Neural cell (in vitro differentiated cells): ENCODE measurements at regions not wholly inside any gene's neighbourhood (a gene's known extent, or its start where the extent isn't known, plus 50 kb on each side); places are given as distances from the start of the nearest gene placed in this dataset.

ENCODE experiments used
- H2AFZ ChIP-seq: fragments of 200-600, 300-800 bp; sonication (generic), shearing (Covaris generic); 2 replicates; pipeline ENCODE4 v1.6.0; 2014; ENCODE audit warnings: low read depth, mild to moderate bottlenecking, antibody characterized with exemption, low read length, moderate library complexity
- H3F3A ChIP-seq: fragments of 200-600 bp; shearing (Covaris generic); 2 replicates; pipeline ENCODE4 v1.6.1; 2016; ENCODE audit warnings: mild to moderate bottlenecking, moderate library complexity, mixed read lengths, antibody characterized with exemption, low read length; ENCODE audit not compliant: insufficient read depth, poor library complexity, severe bottlenecking
- H3K27ac ChIP-seq: fragments of 200-600, 300-800 bp; sonication (generic), shearing (Covaris generic); 2 replicates; pipeline ENCODE4 v1.5.1; 2014; ENCODE audit warnings: mild to moderate bottlenecking, low read length, moderate library complexity
- H3K27me3 ChIP-seq: fragments of 300-800, 200-600 bp; sonication (generic), shearing (Covaris generic); 2 replicates; pipeline ENCODE4 v1.6.0; 2014; ENCODE audit warnings: mild to moderate bottlenecking, low read depth, low read length, moderate library complexity; ENCODE audit not compliant: insufficient read depth
- H3K36me3 ChIP-seq: fragments of 300-800, 200-600 bp; sonication (generic), shearing (Covaris generic); 2 replicates; pipeline ENCODE4 v1.5.1; 2014; ENCODE audit warnings: mild to moderate bottlenecking, antibody characterized with exemption, low read length, moderate library complexity; ENCODE audit not compliant: insufficient read depth
- H3K4me2 ChIP-seq: fragments of 300-800, 200-600 bp; sonication (generic), shearing (Covaris generic); 2 replicates; pipeline ENCODE4 v1.6.0; 2014; ENCODE audit warnings: mild to moderate bottlenecking, low read length
- H3K4me3 ChIP-seq: fragments of 300-800, 200-600 bp; sonication (generic), shearing (Covaris generic); 2 replicates; pipeline ENCODE4 v1.5.1; 2014; ENCODE audit warnings: mild to moderate bottlenecking, low read length, moderate library complexity
- H3K79me2 ChIP-seq: fragments of 200-600 bp; shearing (Covaris generic); replicated peaks from 2 replicates; pipeline ENCODE4 v1.6.0; 2014; ENCODE audit warnings: mild to moderate bottlenecking, low read length, moderate library complexity; ENCODE audit not compliant: insufficient read depth
- H3K9ac ChIP-seq: fragments of 300-800, 200-600 bp; sonication (generic), shearing (Covaris generic); 2 replicates; pipeline ENCODE4 v1.6.1; 2016; ENCODE audit warnings: mild to moderate bottlenecking, low read length, mixed read lengths
- H3K9me2 ChIP-seq: fragments of 200-600 bp; shearing (Covaris generic); 2 replicates; pipeline ENCODE4 v1.6.1; 2016; ENCODE audit warnings: mild to moderate bottlenecking, low read length, mixed read lengths; ENCODE audit not compliant: insufficient read depth
- H3K9me3 ChIP-seq: fragments of 200-600, 300-800 bp; sonication (generic), shearing (Covaris generic); 2 replicates; pipeline ENCODE4 v1.6.1; 2016; ENCODE audit warnings: mild to moderate bottlenecking, mixed run types, low read length, moderate library complexity, mixed read lengths
- H4K20me1 ChIP-seq: fragments of 200-600 bp; shearing (Covaris generic); 2 replicates; pipeline ENCODE4 v1.6.1; 2016; ENCODE audit warnings: mild to moderate bottlenecking, mixed run types; ENCODE audit not compliant: insufficient read depth
- EP300 ChIP-seq: fragments of 450-650 bp; conservative IDR thresholded peaks from 2 replicates; pipeline ENCODE4 v1.6.1; 2014; ENCODE audit warnings: antibody characterized with exemption, mild to moderate bottlenecking, moderate library complexity; ENCODE audit not compliant: poor library complexity, severe bottlenecking
- EZH2 ChIP-seq: fragments of 200-600, 300-800 bp; shearing (Covaris generic), sonication (generic); IDR thresholded peaks from 2 replicates; pipeline ENCODE4 v1.6.1; 2014; ENCODE audit warnings: antibody characterized with exemption, low read length, borderline replicate concordance, mild to moderate bottlenecking; ENCODE audit not compliant: insufficient read depth, poor library complexity, severe bottlenecking
- MXI1 ChIP-seq: fragments of 450-650 bp; conservative IDR thresholded peaks from 2 replicates; pipeline ENCODE4 v1.6.1; 2014; ENCODE audit warnings: antibody characterized with exemption, mild to moderate bottlenecking; ENCODE audit not compliant: poor library complexity, severe bottlenecking
- POLR2AphosphoS5 ChIP-seq: IDR thresholded peaks from 2 replicates; pipeline ENCODE4 v1.6.1; 2012
- SMC3 ChIP-seq: fragments of 450-650 bp; conservative IDR thresholded peaks from 2 replicates; pipeline ENCODE4 v1.6.1; 2014; ENCODE audit warnings: antibody characterized with exemption, mild to moderate bottlenecking, moderate library complexity; ENCODE audit not compliant: poor library complexity
- TAF1 ChIP-seq: IDR thresholded peaks from 2 replicates; pipeline ENCODE4 v1.6.1; 2012; ENCODE audit warnings: low read depth
- TF ChIP-seq, protein P1 (sequence below): fragments of 450-650 bp; IDR thresholded peaks from 2 replicates; pipeline ENCODE4 v1.5.1; 2014; ENCODE audit warnings: antibody characterized with exemption, mild to moderate bottlenecking, moderate library complexity; ENCODE audit not compliant: poor library complexity, severe bottlenecking
- TF ChIP-seq, protein P2 (sequence below): IDR thresholded peaks from 2 replicates; pipeline ENCODE4 v1.6.1; 2012; ENCODE audit warnings: borderline replicate concordance

DNA sequence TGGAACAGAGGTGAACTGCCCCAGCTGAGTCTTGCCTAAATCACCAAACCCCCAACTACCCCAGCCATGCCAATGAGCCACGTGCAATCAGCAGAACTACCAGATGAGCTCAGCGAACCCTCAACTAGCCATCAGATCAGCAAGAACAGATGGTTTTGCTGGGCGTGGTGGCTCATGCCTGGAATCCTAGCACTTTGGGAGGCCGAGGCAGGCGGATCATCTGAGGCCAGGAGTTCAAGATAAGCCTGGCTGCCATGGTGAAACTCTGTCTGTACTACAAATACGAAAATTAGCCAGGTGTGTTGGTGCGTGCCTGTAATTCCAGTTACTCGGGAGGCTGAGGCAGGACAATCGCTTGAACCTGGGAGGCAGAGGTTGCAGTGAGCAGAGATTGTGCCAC, 374.3 kb downstream of the NXPE2 start:
- Histone ChIP-seq H3K9ac (no peak overlapping the region), H3K27me3 (no peaks in the 10 kb centered on the region), H4K20me1 (no peaks in the 10 kb centered on the region), H3K79me2 (no peaks in the 10 kb centered on the region), H3K4me3 (no peak overlapping the region), H3K27ac (no peak overlapping the region), H3K36me3 (no peaks in the 10 kb centered on the region), H2AFZ (no peak overlapping the region), H3K9me2 (no peaks in the 10 kb centered on the region), H3K9me3 (no peaks in the 10 kb centered on the region), H3F3A (no peaks in the 10 kb centered on the region), H3K4me2 (no peak overlapping the region)
- TF ChIP-seq, protein P1, sequence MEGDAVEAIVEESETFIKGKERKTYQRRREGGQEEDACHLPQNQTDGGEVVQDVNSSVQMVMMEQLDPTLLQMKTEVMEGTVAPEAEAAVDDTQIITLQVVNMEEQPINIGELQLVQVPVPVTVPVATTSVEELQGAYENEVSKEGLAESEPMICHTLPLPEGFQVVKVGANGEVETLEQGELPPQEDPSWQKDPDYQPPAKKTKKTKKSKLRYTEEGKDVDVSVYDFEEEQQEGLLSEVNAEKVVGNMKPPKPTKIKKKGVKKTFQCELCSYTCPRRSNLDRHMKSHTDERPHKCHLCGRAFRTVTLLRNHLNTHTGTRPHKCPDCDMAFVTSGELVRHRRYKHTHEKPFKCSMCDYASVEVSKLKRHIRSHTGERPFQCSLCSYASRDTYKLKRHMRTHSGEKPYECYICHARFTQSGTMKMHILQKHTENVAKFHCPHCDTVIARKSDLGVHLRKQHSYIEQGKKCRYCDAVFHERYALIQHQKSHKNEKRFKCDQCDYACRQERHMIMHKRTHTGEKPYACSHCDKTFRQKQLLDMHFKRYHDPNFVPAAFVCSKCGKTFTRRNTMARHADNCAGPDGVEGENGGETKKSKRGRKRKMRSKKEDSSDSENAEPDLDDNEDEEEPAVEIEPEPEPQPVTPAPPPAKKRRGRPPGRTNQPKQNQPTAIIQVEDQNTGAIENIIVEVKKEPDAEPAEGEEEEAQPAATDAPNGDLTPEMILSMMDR, result no peak
- TF ChIP-seq EZH2 (no peak), POLR2AphosphoS5 (no peak), MXI1 (no peak), TAF1 (no peak)
- TF ChIP-seq, protein P2, sequence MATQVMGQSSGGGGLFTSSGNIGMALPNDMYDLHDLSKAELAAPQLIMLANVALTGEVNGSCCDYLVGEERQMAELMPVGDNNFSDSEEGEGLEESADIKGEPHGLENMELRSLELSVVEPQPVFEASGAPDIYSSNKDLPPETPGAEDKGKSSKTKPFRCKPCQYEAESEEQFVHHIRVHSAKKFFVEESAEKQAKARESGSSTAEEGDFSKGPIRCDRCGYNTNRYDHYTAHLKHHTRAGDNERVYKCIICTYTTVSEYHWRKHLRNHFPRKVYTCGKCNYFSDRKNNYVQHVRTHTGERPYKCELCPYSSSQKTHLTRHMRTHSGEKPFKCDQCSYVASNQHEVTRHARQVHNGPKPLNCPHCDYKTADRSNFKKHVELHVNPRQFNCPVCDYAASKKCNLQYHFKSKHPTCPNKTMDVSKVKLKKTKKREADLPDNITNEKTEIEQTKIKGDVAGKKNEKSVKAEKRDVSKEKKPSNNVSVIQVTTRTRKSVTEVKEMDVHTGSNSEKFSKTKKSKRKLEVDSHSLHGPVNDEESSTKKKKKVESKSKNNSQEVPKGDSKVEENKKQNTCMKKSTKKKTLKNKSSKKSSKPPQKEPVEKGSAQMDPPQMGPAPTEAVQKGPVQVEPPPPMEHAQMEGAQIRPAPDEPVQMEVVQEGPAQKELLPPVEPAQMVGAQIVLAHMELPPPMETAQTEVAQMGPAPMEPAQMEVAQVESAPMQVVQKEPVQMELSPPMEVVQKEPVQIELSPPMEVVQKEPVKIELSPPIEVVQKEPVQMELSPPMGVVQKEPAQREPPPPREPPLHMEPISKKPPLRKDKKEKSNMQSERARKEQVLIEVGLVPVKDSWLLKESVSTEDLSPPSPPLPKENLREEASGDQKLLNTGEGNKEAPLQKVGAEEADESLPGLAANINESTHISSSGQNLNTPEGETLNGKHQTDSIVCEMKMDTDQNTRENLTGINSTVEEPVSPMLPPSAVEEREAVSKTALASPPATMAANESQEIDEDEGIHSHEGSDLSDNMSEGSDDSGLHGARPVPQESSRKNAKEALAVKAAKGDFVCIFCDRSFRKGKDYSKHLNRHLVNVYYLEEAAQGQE, result no peak

DNA sequence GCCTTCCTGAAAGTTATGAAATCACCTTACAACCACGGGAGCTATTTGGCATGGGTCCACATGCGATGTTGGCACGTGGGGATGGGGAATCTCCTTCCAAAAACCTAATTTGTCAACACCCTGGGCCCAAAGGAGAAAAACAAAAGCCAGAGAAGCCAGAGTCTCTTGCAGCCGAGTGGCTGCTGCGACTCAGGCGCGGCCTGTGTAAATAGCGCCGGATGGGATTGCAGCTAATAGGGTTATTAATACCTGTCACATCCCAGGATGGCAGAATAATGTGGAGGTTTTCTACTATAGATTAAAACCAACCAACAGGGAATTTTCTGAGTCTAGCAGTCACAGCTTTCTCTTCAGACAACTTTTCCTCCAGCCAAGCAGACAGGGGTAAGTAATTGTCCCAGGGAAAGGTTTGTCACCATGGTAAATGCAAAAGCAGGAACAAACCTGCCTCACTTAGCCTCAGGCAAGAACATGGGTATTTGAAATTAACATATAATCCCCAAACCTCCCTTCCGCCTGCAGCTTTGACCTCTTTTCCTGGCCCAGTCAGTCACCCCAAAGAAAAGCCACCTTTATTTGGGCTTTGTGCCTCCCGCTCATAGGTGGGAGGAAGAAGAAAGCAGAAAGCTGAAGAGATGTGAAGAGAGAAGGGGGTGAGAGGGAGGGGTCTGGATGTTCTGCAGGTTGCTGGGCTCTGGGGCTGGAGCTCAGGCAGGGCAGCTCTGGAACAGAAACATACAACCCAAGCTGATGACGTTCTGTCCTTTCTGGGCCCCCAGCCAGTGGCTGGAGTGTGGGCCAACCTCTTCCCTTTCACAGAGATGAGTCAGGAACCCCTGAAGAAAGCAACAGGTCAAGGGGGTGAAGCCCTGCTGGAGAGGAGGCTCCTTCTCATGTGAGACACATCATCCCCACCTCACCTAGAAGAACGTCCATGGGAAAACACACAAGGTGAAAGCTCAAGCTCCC, 376.5 kb downstream of the NXPE2 start:
- H3K4me2 ChIP-seq, result no peak overlapping the region
- H3K27me3 ChIP-seq, result no peaks in the 10 kb centered on the region
- no peaks in the 10 kb centered on the region for H3K79me2 ChIP-seq
- no peaks in the 10 kb centered on the region for H3K36me3 ChIP-seq
- H3K4me3 ChIP-seq, result peak overlapping the region; percentile 20
- peak overlapping the region; percentile 33 for H3K27ac ChIP-seq
- no peaks in the 10 kb centered on the region for H3K9me2 ChIP-seq
- H3K9me3 ChIP-seq, result no peaks in the 10 kb centered on the region
- no peaks in the 10 kb centered on the region for H4K20me1 ChIP-seq
- H3K9ac ChIP-seq, result peak overlapping the region; percentile 19
- no peak overlapping the region for H2AFZ ChIP-seq
- TF ChIP-seq EP300 (no peak), POLR2AphosphoS5 (peak; percentile 25), MXI1 (no peak), SMC3 (no peak)
- TF ChIP-seq, protein P2, result peak; percentile 48
- no peaks in the 10 kb centered on the region for H3F3A ChIP-seq
